ENCODE measurements at regions not wholly inside any gene's neighbourhood (a gene's known extent, or its start where the extent isn't known, plus 50 kb on each side); places are given as distances from the start of the nearest gene placed in this dataset.

DNA sequence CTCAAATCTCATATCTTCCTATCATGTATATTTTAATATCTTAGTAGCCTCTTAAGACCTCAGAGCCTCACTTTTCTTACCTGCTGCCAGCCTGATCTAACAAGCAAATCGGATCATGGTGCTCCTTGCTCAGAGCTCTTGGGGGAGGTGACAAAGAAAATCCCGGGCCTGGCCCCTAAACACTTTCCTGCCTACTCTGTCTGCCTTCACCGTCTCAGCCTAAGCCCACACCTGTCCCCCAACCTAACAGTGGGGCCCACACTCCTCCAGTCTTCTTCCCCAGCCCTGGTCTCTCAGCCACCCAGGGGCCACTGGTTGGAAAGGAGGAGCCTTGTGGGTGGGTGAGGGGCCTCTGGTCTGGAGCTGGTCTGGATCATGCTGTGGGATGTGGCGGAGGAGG, 207.3 kb downstream of the HAUS1 start:
- ChIA-PET CTCF (ENCODE audit: partially characterized antibody) (interaction anchor here (0.6 to 2.2 kb wide), 11 partner anchors 10 to 1663 kb away, joined by 3 to 18 read pairs (median 3); no protein-coding TSS in a partner anchor), POLR2A (ENCODE audit: partially characterized antibody) (interaction anchor here (0.9 to 1.2 kb wide), 3 partner anchors 9 to 13 kb away, joined by 3 to 5 read pairs (median 3); no protein-coding TSS in a partner anchor)
- H2BK15ac ChIP-seq (ENCODE audit: low read length): no peak overlapping the region
- H3K14ac ChIP-seq (ENCODE audit: insufficient read length): no peak overlapping the region
- TF ChIP-seq SIX5 (IDR thresholded peaks at IDR 0.05; ENCODE audit: low read depth, low read length): no peak
- TF ChIP-seq, protein P1, sequence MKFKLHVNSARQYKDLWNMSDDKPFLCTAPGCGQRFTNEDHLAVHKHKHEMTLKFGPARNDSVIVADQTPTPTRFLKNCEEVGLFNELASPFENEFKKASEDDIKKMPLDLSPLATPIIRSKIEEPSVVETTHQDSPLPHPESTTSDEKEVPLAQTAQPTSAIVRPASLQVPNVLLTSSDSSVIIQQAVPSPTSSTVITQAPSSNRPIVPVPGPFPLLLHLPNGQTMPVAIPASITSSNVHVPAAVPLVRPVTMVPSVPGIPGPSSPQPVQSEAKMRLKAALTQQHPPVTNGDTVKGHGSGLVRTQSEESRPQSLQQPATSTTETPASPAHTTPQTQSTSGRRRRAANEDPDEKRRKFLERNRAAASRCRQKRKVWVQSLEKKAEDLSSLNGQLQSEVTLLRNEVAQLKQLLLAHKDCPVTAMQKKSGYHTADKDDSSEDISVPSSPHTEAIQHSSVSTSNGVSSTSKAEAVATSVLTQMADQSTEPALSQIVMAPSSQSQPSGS (IDR thresholded peaks at IDR 0.05; ENCODE audit: low read length): no peak
- no peak for TF ChIP-seq RBBP5 (IDR thresholded peaks at IDR 0.05; ENCODE audit: borderline replicate concordance, low read depth, low read length)
- no peak for TF ChIP-seq TCF12 (IDR thresholded peaks at IDR 0.05; ENCODE audit: low read depth, low read length)
- TF ChIP-seq BRCA1 (IDR thresholded peaks at IDR 0.05; ENCODE audit: low read depth, low read length): no peak
- TF ChIP-seq HDAC6 (IDR thresholded peaks at IDR 0.05; ENCODE audit: low read depth, low read length): no peak
- TF ChIP-seq, protein P2, sequence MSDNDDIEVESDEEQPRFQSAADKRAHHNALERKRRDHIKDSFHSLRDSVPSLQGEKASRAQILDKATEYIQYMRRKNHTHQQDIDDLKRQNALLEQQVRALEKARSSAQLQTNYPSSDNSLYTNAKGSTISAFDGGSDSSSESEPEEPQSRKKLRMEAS (IDR thresholded peaks at IDR 0.05): no peak
- TF ChIP-seq SP2 (IDR thresholded peaks at IDR 0.05; ENCODE audit: low read length): no peak
- no peak for TF ChIP-seq NANOG (IDR thresholded peaks at IDR 0.05; ENCODE audit: insufficient read depth, low read depth, low read length, poor library complexity, severe bottlenecking)
- no peak for TF ChIP-seq POLR2A (IDR thresholded peaks at IDR 0.05; ENCODE audit: control extremely low read depth in 1 of 2, low read depth in 2 of 2, low read length in 2 of 2)
- TF ChIP-seq GABPA (IDR thresholded peaks at IDR 0.05; ENCODE audit: borderline replicate concordance, insufficient read depth, low read length): no peak
- TF ChIP-seq JUN (IDR thresholded peaks at IDR 0.05; ENCODE audit: low read depth, low read length): no peak
- TF ChIP-seq, protein P3, sequence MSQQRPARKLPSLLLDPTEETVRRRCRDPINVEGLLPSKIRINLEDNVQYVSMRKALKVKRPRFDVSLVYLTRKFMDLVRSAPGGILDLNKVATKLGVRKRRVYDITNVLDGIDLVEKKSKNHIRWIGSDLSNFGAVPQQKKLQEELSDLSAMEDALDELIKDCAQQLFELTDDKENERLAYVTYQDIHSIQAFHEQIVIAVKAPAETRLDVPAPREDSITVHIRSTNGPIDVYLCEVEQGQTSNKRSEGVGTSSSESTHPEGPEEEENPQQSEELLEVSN (IDR thresholded peaks at IDR 0.05): no peak
- H4K91ac ChIP-seq (replicated peaks; ENCODE audit: insufficient read length, low read length): no peak overlapping the region
- H3K9ac ChIP-seq (replicated peaks in 1 of 4; ENCODE audit: extremely low read depth in 1 of 4, low read depth in 3 of 4, low read length in 3 of 4): no peak overlapping the region
- H3K4me3 ChIP-seq (ENCODE audit: extremely low read depth in 1 of 4, insufficient read depth in 2 of 4, low read depth in 3 of 4, low read length in 4 of 4): no peak overlapping the region
- no peaks in the 10 kb centered on the region for H3K9me3 ChIP-seq (ENCODE audit: insufficient read depth in 2 of 2, low read depth in 1 of 2, low read length in 1 of 2)
- H3K36me3 ChIP-seq (ENCODE audit: control insufficient read depth in 2 of 4, insufficient read depth in 4 of 4, low read length in 3 of 4): no peaks in the 10 kb centered on the region
- H3K79me2 ChIP-seq (ENCODE audit: control insufficient read depth in 1 of 2, insufficient read depth in 2 of 2, low read length in 2 of 2): no peaks in the 10 kb centered on the region
- FAIRE-seq (no peak), DNase-seq (ENCODE audit: low read depth in 1 of 2, low spot score in 2 of 2) (no peak)
- H3K23ac ChIP-seq (ENCODE audit: insufficient read length): no peak overlapping the region
- H3K23me2 ChIP-seq (ENCODE audit: low read depth, low read length): no peaks in the 10 kb centered on the region
- H2BK12ac ChIP-seq (ENCODE audit: low read depth, low read length): no peak overlapping the region
- H2BK20ac ChIP-seq (ENCODE audit: low read length): no peak overlapping the region
- no peak overlapping the region for H3K18ac ChIP-seq (ENCODE audit: extremely low read depth, low read length)
- H3K56ac ChIP-seq (replicated peaks; ENCODE audit: insufficient read length, low read depth, low read length): no peak overlapping the region
- no peak overlapping the region for H2AK5ac ChIP-seq (ENCODE audit: low read depth, low read length)
- no peak overlapping the region for H2BK120ac ChIP-seq (replicated peaks; ENCODE audit: low read depth, low read length)
- H3K27me3 ChIP-seq (replicated peaks in 1 of 4; ENCODE audit: control insufficient read depth in 3 of 4, extremely low read depth in 1 of 4, insufficient read depth in 3 of 4, low read length in 3 of 4): no peaks in the 10 kb centered on the region; a peak in 1 of 7 replicates
- no peak overlapping the region for H3K27ac ChIP-seq (ENCODE audit: low read depth, low read length)
- no peaks in the 10 kb centered on the region for H3K79me1 ChIP-seq (ENCODE audit: low read depth, low read length)
- no peak overlapping the region for H3K4me2 ChIP-seq (ENCODE audit: insufficient read depth in 1 of 2, low read depth in 2 of 2, low read length in 2 of 2)
- H3K4ac ChIP-seq (replicated peaks; ENCODE audit: insufficient read length, low read depth, low read length): no peak overlapping the region
- no peaks in the 10 kb centered on the region for H4K20me1 ChIP-seq (replicated peaks in 1 of 2; ENCODE audit: control insufficient read depth in 1 of 2, insufficient read depth in 2 of 2, low read length in 2 of 2)
- no peak overlapping the region for H4K5ac ChIP-seq (ENCODE audit: insufficient read length, low read depth, low read length)
- 83% methylated on average over 4 of the region's 4 CpGs; no CpG with 5 or more reads in 1 of the 2 experiments for WGBS, 2 experiments (ENCODE audit: extremely low coverage in 1 of 2, insufficient coverage in 1 of 2, insufficient read length in 1 of 2, insufficient replicate concordance in 2 of 2, low coverage in 1 of 2, low lambda C conversion rate in 2 of 2, missing lambda C conversion rate in 1 of 2)
- no peak overlapping the region for H4K8ac ChIP-seq (ENCODE audit: extremely low read depth, insufficient read depth, low read length)
- H2BK5ac ChIP-seq (ENCODE audit: low read depth, low read length): no peak overlapping the region
- H3K4me1 ChIP-seq (replicated peaks in 1 of 4; ENCODE audit: control insufficient read depth in 3 of 4, insufficient read depth in 4 of 4, low read length in 3 of 4): peaks cover 0 to 8% (median 0%) of the 10 kb centered on the region in 4 experiments; a peak in 2 of 7 replicates
- H2AFZ ChIP-seq (ENCODE audit: low read length): no peak overlapping the region

Measured in H1 (cell line).